Thymus (tissue), 11 donors: ENCODE measurements at regions not wholly inside any gene's neighbourhood (a gene's known extent, or its start where the extent isn't known, plus 50 kb on each side); places are given as distances from the start of the nearest gene placed in this dataset.

ENCODE experiments used
- DNase-seq, 9 donors: peaks; one replicate each; pipeline ENCODE4 v3.0.0-alpha.2; 2013; ENCODE audit warnings: low spot score in 9 of 9, low read depth in 6 of 9, missing footprints in 1 of 9
- H3K27ac ChIP-seq, 2 donors: one replicate each; pipeline ENCODE4 v1.5.1; 2013; ENCODE audit warnings: control low read depth in 1 of 2, low read depth in 1 of 2, low read length in 1 of 2, mild to moderate bottlenecking in 1 of 2, moderate library complexity in 1 of 2
- H3K27me3 ChIP-seq, 2 donors: one replicate each; pipeline ENCODE4 v1.5.1; 2013; ENCODE audit warnings: low read length in 1 of 2; ENCODE audit not compliant: control insufficient read depth in 2 of 2, insufficient read depth in 1 of 2
- H3K36me3 ChIP-seq, 2 donors: one replicate each; pipeline ENCODE4 v1.5.1; 2013; ENCODE audit warnings: low read length in 1 of 2, mild to moderate bottlenecking in 1 of 2, moderate library complexity in 1 of 2; ENCODE audit not compliant: control insufficient read depth in 2 of 2, insufficient read depth in 2 of 2
- H3K4me1 ChIP-seq, 2 donors: one replicate each; pipeline ENCODE4 v1.5.1; 2013; ENCODE audit warnings: low read length in 2 of 2; ENCODE audit not compliant: control insufficient read depth in 2 of 2, insufficient read depth in 2 of 2
- H3K4me3 ChIP-seq, 2 donors: one replicate each; pipeline ENCODE4 v1.5.1; 2013; ENCODE audit warnings: low read length in 2 of 2, control low read depth in 1 of 2, mild to moderate bottlenecking in 1 of 2
- H3K9me3 ChIP-seq, 2 donors: one replicate each; pipeline ENCODE4 v1.5.1; 2013; ENCODE audit warnings: low read length in 1 of 2, mild to moderate bottlenecking in 1 of 2; ENCODE audit not compliant: control insufficient read depth in 2 of 2, insufficient read depth in 1 of 2
- WGBS: extraction: QIAGEN DNeasy Blood & Tissue Kit; methylation state at CpG from one replicate; pipeline ENCODE4 v1.1.7; 2013; 5-methylcytosine and 5-hydroxymethylcytosine counted together
- donor health status: healthy.

- WGBS: 89% methylated on average over 2 of the region's 2 CpGs
- no peaks in the 10 kb centered on the region for H3K27me3 ChIP-seq
- no peaks in the 10 kb centered on the region for H3K36me3 ChIP-seq
- no peaks in the 10 kb centered on the region for H3K9me3 ChIP-seq
- no peak overlapping the region for H3K4me3 ChIP-seq
- DNase-seq: no peak
- H3K4me1 ChIP-seq: no peaks in the 10 kb centered on the region
- no peak overlapping the region for H3K27ac ChIP-seq
These were observed 429.3 kb upstream of the FAT3 start for GRCh38 chr11:91795139-91795887.

DNA sequence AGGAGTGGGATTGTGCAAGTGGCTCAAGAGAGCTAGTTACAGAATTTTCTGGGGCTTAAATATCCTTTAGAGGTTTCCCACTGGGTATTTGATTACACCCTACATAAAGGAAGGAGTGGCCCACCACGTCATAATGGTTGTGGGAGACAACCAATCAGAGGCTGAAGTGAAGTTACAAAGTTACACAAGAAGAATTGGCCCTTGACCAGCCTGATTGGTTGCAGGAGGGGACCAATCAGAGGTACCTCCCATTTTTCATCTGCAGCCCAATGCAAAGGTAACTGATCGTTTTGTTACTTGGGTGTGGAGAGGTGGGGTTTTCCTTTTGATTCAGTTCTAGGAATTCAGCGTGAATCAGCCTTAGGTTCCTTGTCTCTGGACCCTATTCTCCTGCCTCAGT, 430.5 kb upstream of the FAT3 start:
- H3K36me3 ChIP-seq: no peaks in the 10 kb centered on the region
- 81% methylated on average over 3 of the region's 3 CpGs for WGBS
- no peak overlapping the region for H3K27ac ChIP-seq
- no peaks in the 10 kb centered on the region for H3K9me3 ChIP-seq
- H3K4me1 ChIP-seq: no peaks in the 10 kb centered on the region
- H3K4me3 ChIP-seq: no peak overlapping the region
- no peaks in the 10 kb centered on the region for H3K27me3 ChIP-seq
- DNase-seq: no peak

DNA sequence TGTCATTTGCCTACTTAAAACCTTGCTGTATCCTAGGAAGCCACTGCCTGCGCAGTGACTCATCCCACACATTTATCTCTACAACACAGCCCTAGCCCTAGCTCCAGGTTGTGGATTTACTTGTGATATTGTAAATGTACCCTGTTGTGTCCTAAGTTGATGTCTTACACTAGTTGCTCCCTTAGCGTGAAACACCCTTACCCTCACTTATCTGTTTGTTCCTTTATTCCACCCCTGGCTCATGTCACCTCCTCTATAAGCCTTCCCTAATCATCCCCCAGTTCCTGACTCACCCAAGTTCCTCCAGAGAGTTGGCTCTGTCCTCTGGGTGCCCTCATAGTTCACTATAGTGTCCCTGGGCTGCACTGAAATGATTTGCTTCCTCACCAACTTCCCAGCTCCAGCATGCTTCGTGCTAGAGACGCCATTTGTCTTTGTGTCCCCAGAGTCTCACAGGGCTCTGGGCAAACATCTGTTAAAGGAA, 431.8 kb upstream of the FAT3 start:
- H3K4me3 ChIP-seq: no peak overlapping the region
- H3K27ac ChIP-seq: no peak overlapping the region
- no peaks in the 10 kb centered on the region for H3K9me3 ChIP-seq
- H3K36me3 ChIP-seq: no peaks in the 10 kb centered on the region
- no peaks in the 10 kb centered on the region for H3K27me3 ChIP-seq
- no peaks in the 10 kb centered on the region for H3K4me1 ChIP-seq
- DNase-seq: no peak
- WGBS: 90% methylated on average over 4 of the region's 4 CpGs

GRCh38 chr11:91791171-91791468, 433.5 kb upstream of the FAT3 start:
- Histone ChIP-seq H3K36me3 (no peaks in the 10 kb centered on the region), H3K4me1 (no peaks in the 10 kb centered on the region), H3K4me3 (no peak overlapping the region), H3K27me3 (no peaks in the 10 kb centered on the region), H3K27ac (no peak overlapping the region), H3K9me3 (no peaks in the 10 kb centered on the region)
- WGBS: 74% methylated on average over 3 of the region's 3 CpGs
- no peak for DNase-seq

GRCh38 chr11:91790346-91791170, 434.1 kb upstream of the FAT3 start:
- no peak for DNase-seq
- Histone ChIP-seq H3K4me3 (no peak overlapping the region), H3K9me3 (no peaks in the 10 kb centered on the region), H3K36me3 (no peaks in the 10 kb centered on the region), H3K27ac (no peak overlapping the region), H3K4me1 (no peaks in the 10 kb centered on the region), H3K27me3 (no peaks in the 10 kb centered on the region)
- 87% methylated on average over 6 of the region's 6 CpGs for WGBS

DNA sequence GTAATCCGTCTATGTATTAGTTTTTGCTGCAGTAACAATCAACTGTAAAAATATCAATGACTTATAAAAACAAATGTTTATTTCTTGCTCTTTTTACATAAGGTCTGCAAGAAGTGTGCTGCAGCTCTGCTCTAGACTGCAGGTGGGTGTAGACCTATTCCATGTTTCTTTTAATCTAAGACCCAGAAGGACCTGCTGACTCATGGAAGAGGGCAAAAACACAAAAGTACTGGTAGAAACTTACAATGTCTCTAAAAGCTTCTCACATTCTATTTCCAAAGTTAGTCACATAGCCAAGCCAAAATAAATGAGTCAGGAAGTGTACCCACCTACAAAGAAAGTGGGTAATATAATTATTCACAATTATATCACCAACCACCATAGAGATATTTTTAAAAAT, 435.9 kb upstream of the FAT3 start:
- Histone ChIP-seq H3K27me3 (no peaks in the 10 kb centered on the region), H3K27ac (no peak overlapping the region), H3K4me1 (no peaks in the 10 kb centered on the region), H3K36me3 (no peaks in the 10 kb centered on the region), H3K9me3 (no peaks in the 10 kb centered on the region), H3K4me3 (no peak overlapping the region)
- WGBS: 98% methylated on average over 1 of the region's 1 CpG
- DNase-seq: no peak

GRCh38 chr11:91786097-91786496, 438.5 kb upstream of the FAT3 start:
- no peak for DNase-seq
- H3K36me3 ChIP-seq: no peaks in the 10 kb centered on the region
- 75% methylated on average over 4 of the region's 4 CpGs for WGBS
- H3K9me3 ChIP-seq: peaks cover 0 to 8% of the 10 kb centered on the region in 2 donors
- no peak overlapping the region for H3K27ac ChIP-seq
- no peak overlapping the region for H3K4me3 ChIP-seq
- H3K4me1 ChIP-seq: no peaks in the 10 kb centered on the region
- no peaks in the 10 kb centered on the region for H3K27me3 ChIP-seq

DNA sequence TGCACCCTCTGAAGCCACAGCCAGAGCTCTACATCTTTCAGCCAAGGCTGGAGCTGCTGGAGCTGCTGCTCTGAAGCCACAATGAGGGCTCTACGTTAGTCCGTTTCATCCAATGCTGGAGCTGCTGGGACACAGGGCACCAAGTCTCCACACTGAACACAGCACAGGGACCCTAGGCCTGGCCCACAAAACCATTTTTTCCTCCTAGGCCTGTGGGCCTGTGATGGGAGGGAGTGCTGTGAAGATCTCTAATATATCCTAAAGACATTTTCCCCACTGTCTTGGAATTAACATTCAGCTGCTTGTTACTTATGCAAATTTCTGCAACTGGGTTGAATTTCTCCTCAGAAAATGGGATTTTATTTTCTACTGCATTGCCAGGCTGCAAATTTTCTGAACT, 441.4 kb upstream of the FAT3 start:
- DNase-seq: no peak
- Histone ChIP-seq H3K9me3 (peaks cover 0 to 8% of the 10 kb centered on the region in 2 donors), H3K27ac (no peak overlapping the region), H3K27me3 (no peaks in the 10 kb centered on the region), H3K4me1 (no peaks in the 10 kb centered on the region), H3K4me3 (no peak overlapping the region), H3K36me3 (no peaks in the 10 kb centered on the region)
- WGBS: 98% methylated on average over 2 of the region's 2 CpGs

- no peak for DNase-seq
- Histone ChIP-seq H3K36me3 (no peaks in the 10 kb centered on the region), H3K27me3 (no peaks in the 10 kb centered on the region), H3K27ac (no peak overlapping the region), H3K4me1 (no peaks in the 10 kb centered on the region), H3K9me3 (peaks cover 0 to 8% of the 10 kb centered on the region in 2 donors), H3K4me3 (no peak overlapping the region)
- 67% methylated on average over 2 of the region's 2 CpGs for WGBS
These were observed 445.9 kb upstream of the FAT3 start for GRCh38 chr11:91778758-91779157.
